HepG2 (cell line): ENCODE measurements at regions not wholly inside any gene's neighbourhood (a gene's known extent, or its start where the extent isn't known, plus 50 kb on each side); places are given as distances from the start of the nearest gene placed in this dataset.

Experiments used
- TCF7L2 ChIP-seq: IDR thresholded peaks from 2 replicates; pipeline ENCODE4 v1.6.1; 2011; ENCODE audit warnings: mild to moderate bottlenecking, low read depth, low read length, moderate library complexity
- ZNF362 ChIP-seq: sonication (generic); formaldehyde crosslinking; IDR thresholded peaks from 2 replicates; pipeline ENCODE4 v1.4.0; 2020; ENCODE audit warnings: missing genetic modification reagents, mild to moderate bottlenecking, borderline replicate concordance
- ZSCAN5A ChIP-seq: sonication (generic); formaldehyde crosslinking; IDR thresholded peaks from 2 replicates; pipeline ENCODE4 v1.8.0; 2022; ENCODE audit warnings: mild to moderate bottlenecking, missing genetic modification reagents, borderline replicate concordance

GRCh38 chr7:34224281-34224680 lies 318.9 kb downstream of the BMPER start:
- no peak for TF ChIP-seq ZSCAN5A (CRISPR knock-in tag)
- no peak for TF ChIP-seq TCF7L2
- no peak for TF ChIP-seq ZNF362
